ENCODE measurements at regions not wholly inside any gene's neighbourhood (a gene's known extent, or its start where the extent isn't known, plus 50 kb on each side); places are given as distances from the start of the nearest gene placed in this dataset.

- TF ChIP-seq CTCF (IDR thresholded peaks at IDR 0.05): no peak
- no peak for TF ChIP-seq EZH2 (IDR thresholded peaks at IDR 0.05; ENCODE audit: borderline replicate concordance, insufficient read depth, low read depth, low read length, poor library complexity, severe bottlenecking)
These were observed 434.9 kb downstream of the PDGFC start for GRCh38 chr4:156536661-156537060.

Measured in B cell (primary cell).